K562 (cell line): ENCODE measurements at regions not wholly inside any gene's neighbourhood (a gene's known extent, or its start where the extent isn't known, plus 50 kb on each side); places are given as distances from the start of the nearest gene placed in this dataset.

Experiments used
- ATAC-seq: fragments of 200-7000 bp; cut with Tn5 transposase; 3 replicates; pipeline ENCODE4 v1.9.1; 2020; ENCODE audit warnings: moderate library complexity
- BruUV-seq: library from RNA; stranded (reverse); fragments of 400-500 nt; replicated peaks from 2 replicates; lab custom pipeline; 2021; lab: Mats Ljungman, UMichigan
- CTCF ChIA-PET: fragments of 300-600 bp; formaldehyde crosslinking; extraction: SDS; loops from one replicate; lab custom pipeline; 2021; ENCODE audit warnings: low intra/inter-chr PET ratio; lab: Yijun Ruan, JAX
- POLR2A ChIA-PET: fragments of 300-600, 350-650 bp; sonication (Branson Sonifier 250); formaldehyde crosslinking; extraction: SDS; loops from one replicate; lab custom pipeline; 2021; ENCODE audit warnings: antibody characterized with exemption, inconsistent platforms; lab: Yijun Ruan, JAX
- DNase-seq, 4 experiments: peaks; one replicate each; pipeline versions ENCODE4 v3.0.0 to v3.0.0-alpha.2; 2011 to 2018; ENCODE audit warnings: low spot score in 3 of 4, mixed read lengths in 3 of 4; ENCODE audit errors: extremely low read depth in 1 of 4
- FAIRE-seq: peaks from 2 replicates; lab custom pipeline; 2011; peaks lifted over from hg19 to GRCh38; lab: Jason Lieb, UNC
- H2AFZ ChIP-seq: 2 replicates; pipeline ENCODE4 v1.6.0; 2011; ENCODE audit warnings: low read depth, low read length, control low read depth, inconsistent platforms
- H3K27ac ChIP-seq: fragments of 200-600 bp; 3 replicates; pipeline ENCODE4 v1.8.0; 2011; ENCODE audit warnings: low read depth, mild to moderate bottlenecking, control low read depth, inconsistent platforms, low read length, moderate library complexity, mixed read lengths; ENCODE audit errors: extremely low read depth
- H3K27me3 ChIP-seq, 2 experiments: fragments of 300-600 bp in 1 of 2; 2 replicates in 1 of 2; 3 replicates in 1 of 2; pipeline versions ENCODE4 v1.6.0 to v1.8.0; 2011; ENCODE audit warnings: inconsistent platforms in 2 of 2, low read length in 2 of 2, mild to moderate bottlenecking in 1 of 2, mixed read lengths in 1 of 2, moderate library complexity in 1 of 2; ENCODE audit not compliant: control insufficient read depth in 2 of 2, insufficient read depth in 2 of 2
- H3K36me3 ChIP-seq: fragments of 300-600 bp; 3 replicates; pipeline ENCODE4 v1.8.0; 2011; ENCODE audit warnings: mild to moderate bottlenecking, low read length, inconsistent platforms; ENCODE audit not compliant: control insufficient read depth, insufficient read depth
- H3K4me1 ChIP-seq, 2 experiments: fragments of 200-600 bp in 1 of 2; replicated peaks in 1 of 2; 2 replicates in 1 of 2; 3 replicates in 1 of 2; pipeline versions ENCODE4 v1.5.1 to v1.8.0; 2011; ENCODE audit warnings: inconsistent platforms in 2 of 2, low read length in 2 of 2, mild to moderate bottlenecking in 1 of 2, mixed read lengths in 1 of 2, moderate library complexity in 1 of 2; ENCODE audit not compliant: control insufficient read depth in 2 of 2, insufficient read depth in 2 of 2
- H3K4me2 ChIP-seq: 2 replicates; pipeline ENCODE4 v1.6.1; 2011; ENCODE audit warnings: low read length, control low read depth, inconsistent platforms, mixed read lengths; ENCODE audit not compliant: insufficient read depth
- H3K4me3 ChIP-seq: fragments of 200-600 bp; sonication (generic), shearing (Covaris generic); 2 replicates; pipeline ENCODE4 v1.5.1; 2016; ENCODE audit warnings: control low read depth, inconsistent platforms
- H3K79me2 ChIP-seq: fragments of 200-600 bp; 3 replicates; pipeline ENCODE4 v1.8.0; 2011; ENCODE audit warnings: low read length, inconsistent platforms; ENCODE audit not compliant: control insufficient read depth, insufficient read depth
- H3K9ac ChIP-seq, 2 experiments: 2 replicates each; pipeline versions ENCODE4 v1.6.0 to v1.6.1; 2011; ENCODE audit warnings: low read depth in 2 of 2, low read length in 2 of 2, control low read depth in 1 of 2, inconsistent platforms in 1 of 2, mild to moderate bottlenecking in 1 of 2, mixed read lengths in 1 of 2; ENCODE audit not compliant: insufficient read depth in 1 of 2
- H3K9me1 ChIP-seq: one replicate; pipeline ENCODE4 v1.6.0; 2011; ENCODE audit warnings: inconsistent platforms, mild to moderate bottlenecking, low read length, moderate library complexity; ENCODE audit not compliant: control insufficient read depth, insufficient read depth
- H3K9me3 ChIP-seq: replicated peaks from 2 replicates; pipeline ENCODE4 v1.5.1; 2011; ENCODE audit warnings: low read depth, low read length, inconsistent platforms; ENCODE audit not compliant: control insufficient read depth, insufficient read depth
- H4K20me1 ChIP-seq: replicated peaks from 2 replicates; pipeline ENCODE4 v1.6.1; 2011; ENCODE audit warnings: low read length, inconsistent platforms, mixed read lengths; ENCODE audit not compliant: control insufficient read depth, insufficient read depth
- WGBS: fragments of 100-300 bp; shearing (Covaris generic); methylation state at CpG from one replicate; pipeline ENCODE4 v1.1.6; 2016; ENCODE audit warnings: low coverage, mixed read lengths; ENCODE audit not compliant: insufficient coverage; ENCODE audit errors: missing lambda C conversion rate; 5-methylcytosine and 5-hydroxymethylcytosine counted together
- in situ Hi-C: fragments of 300-500 bp; cut with MboI; formaldehyde crosslinking; loops from 4 replicates; pipeline ENCODE4 v1.15.0; 2018; ENCODE audit warnings: inconsistent platforms, mixed read lengths
- intact Hi-C: fragments of 100-400 bp; cut with micrococcal nuclease; formaldehyde crosslinking; loops from 2 replicates; pipeline ENCODE4 v1.14.2; 2022
- TF ChIP-seq, protein P1 (sequence below): fragments of 450-650 bp; formaldehyde crosslinking; IDR thresholded peaks from 2 replicates; pipeline ENCODE4 v1.4.0; 2020; ENCODE audit warnings: mild to moderate bottlenecking, moderate library complexity
- TF ChIP-seq, protein P2 (sequence below): sonication (generic); formaldehyde crosslinking; IDR thresholded peaks from 2 replicates; pipeline ENCODE4 v1.8.0; 2023; ENCODE audit warnings: missing genetic modification reagents, mild to moderate bottlenecking, borderline replicate concordance

DNA sequence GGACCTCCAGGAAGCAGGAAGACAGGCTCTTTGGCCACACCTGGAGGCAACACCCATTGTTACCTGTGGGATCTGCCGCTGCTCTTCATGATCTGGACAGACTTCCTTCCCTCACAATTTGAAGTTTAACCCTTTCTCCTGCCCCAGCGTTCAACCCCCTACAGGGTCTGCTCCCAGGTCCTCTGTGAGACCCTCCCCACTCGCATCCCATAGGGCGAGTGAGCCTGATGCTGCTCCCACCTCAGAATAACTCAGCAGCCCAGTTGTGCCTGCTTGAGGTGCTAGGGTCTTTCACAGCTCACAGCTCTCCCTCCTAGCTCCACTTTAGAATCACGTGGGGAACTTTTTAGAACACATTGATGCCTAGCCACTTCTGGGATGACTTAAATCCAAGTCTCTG is 61.8 kb upstream of the C10orf90 start (continued):
- TF ChIP-seq, protein P1, sequence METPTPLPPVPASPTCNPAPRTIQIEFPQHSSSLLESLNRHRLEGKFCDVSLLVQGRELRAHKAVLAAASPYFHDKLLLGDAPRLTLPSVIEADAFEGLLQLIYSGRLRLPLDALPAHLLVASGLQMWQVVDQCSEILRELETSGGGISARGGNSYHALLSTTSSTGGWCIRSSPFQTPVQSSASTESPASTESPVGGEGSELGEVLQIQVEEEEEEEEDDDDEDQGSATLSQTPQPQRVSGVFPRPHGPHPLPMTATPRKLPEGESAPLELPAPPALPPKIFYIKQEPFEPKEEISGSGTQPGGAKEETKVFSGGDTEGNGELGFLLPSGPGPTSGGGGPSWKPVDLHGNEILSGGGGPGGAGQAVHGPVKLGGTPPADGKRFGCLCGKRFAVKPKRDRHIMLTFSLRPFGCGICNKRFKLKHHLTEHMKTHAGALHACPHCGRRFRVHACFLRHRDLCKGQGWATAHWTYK (CRISPR knock-in tag) = no peak

DNA sequence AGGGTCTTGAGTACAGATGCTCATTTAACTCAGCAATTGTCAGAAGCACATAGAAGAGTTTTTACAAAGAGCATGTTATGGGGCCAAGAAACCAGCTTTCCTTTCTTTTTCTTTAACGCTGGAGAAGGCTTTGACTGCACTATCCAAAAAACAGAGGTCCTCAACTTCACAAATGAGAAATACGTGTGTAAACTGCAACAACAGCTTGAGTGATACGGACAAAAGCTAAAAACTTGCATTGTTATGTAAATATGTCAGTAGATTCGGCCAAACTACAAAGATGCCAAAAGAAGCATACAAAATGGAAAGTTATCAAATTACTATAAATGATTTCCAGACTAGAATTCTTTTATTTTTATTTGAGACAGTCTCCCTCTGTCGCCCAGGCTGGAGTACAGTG is 62.4 kb upstream of the C10orf90 start:
- TF ChIP-seq, protein P2, sequence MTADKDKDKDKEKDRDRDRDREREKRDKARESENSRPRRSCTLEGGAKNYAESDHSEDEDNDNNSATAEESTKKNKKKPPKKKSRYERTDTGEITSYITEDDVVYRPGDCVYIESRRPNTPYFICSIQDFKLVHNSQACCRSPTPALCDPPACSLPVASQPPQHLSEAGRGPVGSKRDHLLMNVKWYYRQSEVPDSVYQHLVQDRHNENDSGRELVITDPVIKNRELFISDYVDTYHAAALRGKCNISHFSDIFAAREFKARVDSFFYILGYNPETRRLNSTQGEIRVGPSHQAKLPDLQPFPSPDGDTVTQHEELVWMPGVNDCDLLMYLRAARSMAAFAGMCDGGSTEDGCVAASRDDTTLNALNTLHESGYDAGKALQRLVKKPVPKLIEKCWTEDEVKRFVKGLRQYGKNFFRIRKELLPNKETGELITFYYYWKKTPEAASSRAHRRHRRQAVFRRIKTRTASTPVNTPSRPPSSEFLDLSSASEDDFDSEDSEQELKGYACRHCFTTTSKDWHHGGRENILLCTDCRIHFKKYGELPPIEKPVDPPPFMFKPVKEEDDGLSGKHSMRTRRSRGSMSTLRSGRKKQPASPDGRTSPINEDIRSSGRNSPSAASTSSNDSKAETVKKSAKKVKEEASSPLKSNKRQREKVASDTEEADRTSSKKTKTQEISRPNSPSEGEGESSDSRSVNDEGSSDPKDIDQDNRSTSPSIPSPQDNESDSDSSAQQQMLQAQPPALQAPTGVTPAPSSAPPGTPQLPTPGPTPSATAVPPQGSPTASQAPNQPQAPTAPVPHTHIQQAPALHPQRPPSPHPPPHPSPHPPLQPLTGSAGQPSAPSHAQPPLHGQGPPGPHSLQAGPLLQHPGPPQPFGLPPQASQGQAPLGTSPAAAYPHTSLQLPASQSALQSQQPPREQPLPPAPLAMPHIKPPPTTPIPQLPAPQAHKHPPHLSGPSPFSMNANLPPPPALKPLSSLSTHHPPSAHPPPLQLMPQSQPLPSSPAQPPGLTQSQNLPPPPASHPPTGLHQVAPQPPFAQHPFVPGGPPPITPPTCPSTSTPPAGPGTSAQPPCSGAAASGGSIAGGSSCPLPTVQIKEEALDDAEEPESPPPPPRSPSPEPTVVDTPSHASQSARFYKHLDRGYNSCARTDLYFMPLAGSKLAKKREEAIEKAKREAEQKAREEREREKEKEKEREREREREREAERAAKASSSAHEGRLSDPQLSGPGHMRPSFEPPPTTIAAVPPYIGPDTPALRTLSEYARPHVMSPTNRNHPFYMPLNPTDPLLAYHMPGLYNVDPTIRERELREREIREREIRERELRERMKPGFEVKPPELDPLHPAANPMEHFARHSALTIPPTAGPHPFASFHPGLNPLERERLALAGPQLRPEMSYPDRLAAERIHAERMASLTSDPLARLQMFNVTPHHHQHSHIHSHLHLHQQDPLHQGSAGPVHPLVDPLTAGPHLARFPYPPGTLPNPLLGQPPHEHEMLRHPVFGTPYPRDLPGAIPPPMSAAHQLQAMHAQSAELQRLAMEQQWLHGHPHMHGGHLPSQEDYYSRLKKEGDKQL = no peak
- H3K27ac ChIP-seq = no peak overlapping the region
- no peaks in the 10 kb centered on the region for H3K27me3 ChIP-seq
- H3K36me3 ChIP-seq = no peaks in the 10 kb centered on the region
- in situ Hi-C loops = no loop called here
- no peaks in the 10 kb centered on the region for H3K9me3 ChIP-seq
- ATAC-seq = no peak
- WGBS = 0% methylated on average over 4 of the region's 5 CpGs
- H2AFZ ChIP-seq = no peak overlapping the region
- H3K9me1 ChIP-seq = no peaks in the 10 kb centered on the region
- CTCF ChIA-PET = no interaction called here
- DNase-seq = no peak
- H3K79me2 ChIP-seq = no peaks in the 10 kb centered on the region
- FAIRE-seq = no peak
- no peak overlapping the region for H3K4me3 ChIP-seq
- no peaks in the 10 kb centered on the region for H4K20me1 ChIP-seq
- POLR2A ChIA-PET = interaction anchor here (0.6 kb wide), 1 partner anchor 80 kb away, joined by 3 read pairs; no protein-coding TSS in a partner anchor
- H3K4me2 ChIP-seq = no peak overlapping the region
- H3K9ac ChIP-seq = no peak overlapping the region
- no TSS peak for BruUV-seq
- intact Hi-C loops = no loop called here
- H3K4me1 ChIP-seq = no peaks in the 10 kb centered on the region
